HL-60 (cell line): ENCODE measurements at regions not wholly inside any gene's neighbourhood (a gene's known extent, or its start where the extent isn't known, plus 50 kb on each side); places are given as distances from the start of the nearest gene placed in this dataset.

Source experiments
- DNase-seq, 2 experiments: peaks; one replicate each; pipeline ENCODE4 v3.0.0-alpha.2; 2010 to 2020; ENCODE audit warnings: low read depth in 1 of 2, low spot score in 1 of 2
- H3K27ac ChIP-seq: fragments of 250-450 bp; sonication (Bioruptor Pico); replicated peaks from 2 replicates; pipeline ENCODE4 v1.5.1; 2020; ENCODE audit warnings: mild to moderate bottlenecking, moderate library complexity
- H3K27me3 ChIP-seq: fragments of 250-450 bp; sonication (Bioruptor Pico); 2 replicates; pipeline ENCODE4 v1.5.1; 2021; ENCODE audit warnings: mild to moderate bottlenecking, moderate library complexity; ENCODE audit not compliant: insufficient read depth, poor library complexity, severe bottlenecking
- H3K4me3 ChIP-seq: replicated peaks from 2 replicates; pipeline ENCODE4 v1.5.1; 2011; ENCODE audit warnings: mild to moderate bottlenecking, control low read depth, low read length; ENCODE audit not compliant: insufficient read depth
- GABPA ChIP-seq: IDR thresholded peaks from 2 replicates; pipeline ENCODE4 v1.6.1; 2012; ENCODE audit warnings: low read depth
- POLR2AphosphoS5 ChIP-seq: IDR thresholded peaks from 2 replicates; pipeline ENCODE4 v1.6.1; 2012; ENCODE audit warnings: low read depth
- SPI1 ChIP-seq: IDR thresholded peaks from 2 replicates; pipeline ENCODE4 v1.6.1; 2012; ENCODE audit warnings: low read depth, mild to moderate bottlenecking, borderline replicate concordance
- TF ChIP-seq, protein P1 (sequence below): IDR thresholded peaks from one replicate; pipeline ENCODE4 v1.5.1; 2011; ENCODE audit warnings: low read length, control low read depth, inconsistent platforms; ENCODE audit not compliant: insufficient read depth
- TF ChIP-seq, protein P2 (sequence below): IDR thresholded peaks from 2 replicates; pipeline ENCODE4 v1.6.1; 2012; ENCODE audit warnings: low read depth; ENCODE audit not compliant: insufficient replicate concordance

DNA sequence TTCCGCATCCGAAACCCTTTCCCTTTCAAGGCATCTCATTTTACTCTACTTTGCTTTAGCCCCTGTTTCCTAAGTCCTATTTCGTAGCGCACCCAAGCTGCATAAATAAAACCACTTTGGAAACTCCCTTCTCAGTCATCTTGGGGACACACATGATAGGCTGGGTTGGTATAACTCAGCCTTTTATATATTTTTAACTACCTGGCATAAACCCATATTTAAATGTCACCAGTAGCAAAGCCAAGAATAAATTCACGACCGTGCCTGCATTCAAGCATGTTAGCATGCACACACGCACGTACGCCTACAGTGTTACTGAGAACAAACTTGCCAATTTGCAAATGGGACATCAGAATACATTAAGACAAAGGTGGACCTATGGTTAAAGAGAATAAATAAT, 564.7 kb upstream of the PIK3C3 start:
- no peak for TF ChIP-seq POLR2AphosphoS5
- no peak for TF ChIP-seq SPI1
- TF ChIP-seq, protein P1, sequence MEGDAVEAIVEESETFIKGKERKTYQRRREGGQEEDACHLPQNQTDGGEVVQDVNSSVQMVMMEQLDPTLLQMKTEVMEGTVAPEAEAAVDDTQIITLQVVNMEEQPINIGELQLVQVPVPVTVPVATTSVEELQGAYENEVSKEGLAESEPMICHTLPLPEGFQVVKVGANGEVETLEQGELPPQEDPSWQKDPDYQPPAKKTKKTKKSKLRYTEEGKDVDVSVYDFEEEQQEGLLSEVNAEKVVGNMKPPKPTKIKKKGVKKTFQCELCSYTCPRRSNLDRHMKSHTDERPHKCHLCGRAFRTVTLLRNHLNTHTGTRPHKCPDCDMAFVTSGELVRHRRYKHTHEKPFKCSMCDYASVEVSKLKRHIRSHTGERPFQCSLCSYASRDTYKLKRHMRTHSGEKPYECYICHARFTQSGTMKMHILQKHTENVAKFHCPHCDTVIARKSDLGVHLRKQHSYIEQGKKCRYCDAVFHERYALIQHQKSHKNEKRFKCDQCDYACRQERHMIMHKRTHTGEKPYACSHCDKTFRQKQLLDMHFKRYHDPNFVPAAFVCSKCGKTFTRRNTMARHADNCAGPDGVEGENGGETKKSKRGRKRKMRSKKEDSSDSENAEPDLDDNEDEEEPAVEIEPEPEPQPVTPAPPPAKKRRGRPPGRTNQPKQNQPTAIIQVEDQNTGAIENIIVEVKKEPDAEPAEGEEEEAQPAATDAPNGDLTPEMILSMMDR: no peak
- TF ChIP-seq GABPA: no peak
- TF ChIP-seq, protein P2, sequence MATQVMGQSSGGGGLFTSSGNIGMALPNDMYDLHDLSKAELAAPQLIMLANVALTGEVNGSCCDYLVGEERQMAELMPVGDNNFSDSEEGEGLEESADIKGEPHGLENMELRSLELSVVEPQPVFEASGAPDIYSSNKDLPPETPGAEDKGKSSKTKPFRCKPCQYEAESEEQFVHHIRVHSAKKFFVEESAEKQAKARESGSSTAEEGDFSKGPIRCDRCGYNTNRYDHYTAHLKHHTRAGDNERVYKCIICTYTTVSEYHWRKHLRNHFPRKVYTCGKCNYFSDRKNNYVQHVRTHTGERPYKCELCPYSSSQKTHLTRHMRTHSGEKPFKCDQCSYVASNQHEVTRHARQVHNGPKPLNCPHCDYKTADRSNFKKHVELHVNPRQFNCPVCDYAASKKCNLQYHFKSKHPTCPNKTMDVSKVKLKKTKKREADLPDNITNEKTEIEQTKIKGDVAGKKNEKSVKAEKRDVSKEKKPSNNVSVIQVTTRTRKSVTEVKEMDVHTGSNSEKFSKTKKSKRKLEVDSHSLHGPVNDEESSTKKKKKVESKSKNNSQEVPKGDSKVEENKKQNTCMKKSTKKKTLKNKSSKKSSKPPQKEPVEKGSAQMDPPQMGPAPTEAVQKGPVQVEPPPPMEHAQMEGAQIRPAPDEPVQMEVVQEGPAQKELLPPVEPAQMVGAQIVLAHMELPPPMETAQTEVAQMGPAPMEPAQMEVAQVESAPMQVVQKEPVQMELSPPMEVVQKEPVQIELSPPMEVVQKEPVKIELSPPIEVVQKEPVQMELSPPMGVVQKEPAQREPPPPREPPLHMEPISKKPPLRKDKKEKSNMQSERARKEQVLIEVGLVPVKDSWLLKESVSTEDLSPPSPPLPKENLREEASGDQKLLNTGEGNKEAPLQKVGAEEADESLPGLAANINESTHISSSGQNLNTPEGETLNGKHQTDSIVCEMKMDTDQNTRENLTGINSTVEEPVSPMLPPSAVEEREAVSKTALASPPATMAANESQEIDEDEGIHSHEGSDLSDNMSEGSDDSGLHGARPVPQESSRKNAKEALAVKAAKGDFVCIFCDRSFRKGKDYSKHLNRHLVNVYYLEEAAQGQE: no peak
- H3K4me3 ChIP-seq: no peak overlapping the region
- no peak for DNase-seq
- H3K27ac ChIP-seq: no peak overlapping the region
- peaks cover 22% of the 10 kb centered on the region for H3K27me3 ChIP-seq

DNA sequence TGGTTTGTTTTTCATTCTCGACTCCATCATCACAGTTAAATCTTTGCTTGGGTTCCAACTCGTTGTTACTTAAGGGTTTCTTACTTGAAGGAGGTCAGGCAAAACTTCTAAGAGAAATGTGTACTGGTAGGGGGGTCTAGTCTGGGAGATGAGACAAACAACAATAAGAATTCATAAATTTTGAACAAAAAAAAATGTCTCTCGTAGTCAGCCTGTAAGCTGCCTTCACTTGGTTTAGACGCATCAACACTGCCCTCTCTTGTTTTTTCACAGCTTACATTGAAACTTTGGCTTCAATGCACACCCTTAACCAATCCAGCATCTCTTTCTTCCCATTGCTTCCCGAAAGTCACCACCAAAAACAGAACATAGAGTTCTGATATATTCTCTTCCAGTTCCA, 576.4 kb upstream of the PIK3C3 start:
- no peak for DNase-seq
- Histone ChIP-seq H3K27ac (no peak overlapping the region), H3K27me3 (no peaks in the 10 kb centered on the region), H3K4me3 (no peak overlapping the region)
- TF ChIP-seq, protein P1: no peak
- TF ChIP-seq, protein P2: no peak
- TF ChIP-seq SPI1 (no peak), GABPA (no peak), POLR2AphosphoS5 (no peak)

DNA sequence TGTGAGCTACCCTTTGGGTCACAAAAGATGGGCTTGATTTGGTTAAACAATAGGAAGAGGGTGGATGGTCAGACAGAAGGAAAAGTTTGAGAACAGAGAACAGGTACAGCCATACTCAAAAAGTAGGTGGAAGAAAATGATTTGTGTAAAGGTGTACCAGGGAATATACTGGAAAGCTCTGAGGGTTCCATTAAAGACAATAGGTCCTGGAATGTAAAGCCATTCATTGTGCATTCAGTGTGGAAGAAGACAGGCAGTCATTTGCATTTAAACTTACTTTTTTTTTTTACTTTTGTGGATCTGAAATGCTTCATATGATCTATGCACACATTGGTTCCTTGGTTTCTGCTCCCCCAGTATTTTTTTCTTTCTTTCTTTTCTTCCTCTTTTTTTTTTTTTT, 581.4 kb upstream of the PIK3C3 start:
- H3K4me3 ChIP-seq: no peak overlapping the region
- no peak overlapping the region for H3K27ac ChIP-seq
- H3K27me3 ChIP-seq: no peaks in the 10 kb centered on the region
- no peak for DNase-seq
- TF ChIP-seq GABPA (no peak), SPI1 (no peak), POLR2AphosphoS5 (no peak)
- TF ChIP-seq, protein P2: no peak
- TF ChIP-seq, protein P1: no peak
